GM21576 (cell line): ENCODE measurements at regions not wholly inside any gene's neighbourhood (a gene's known extent, or its start where the extent isn't known, plus 50 kb on each side); places are given as distances from the start of the nearest gene placed in this dataset.

Experiments used
- ATAC-seq: cut with Tn5 transposase; IDR thresholded peaks from one replicate; pipeline ENCODE4 v1.9.1; 2021; ENCODE audit warnings: mild to moderate bottlenecking, moderate library complexity; ENCODE audit not compliant: unreplicated experiment

- ATAC-seq: no peak
Measured at GRCh38 chr6:44603044-44603686, 215.7 kb downstream of the CDC5L start.

- no peak for ATAC-seq
Measured at GRCh38 chr6:44606504-44606903, 219.0 kb downstream of the CDC5L start.

- no peak for ATAC-seq
Measured at GRCh38 chr6:44606976-44607375, 219.5 kb downstream of the CDC5L start.

- ATAC-seq: no peak
Measured at GRCh38 chr6:44608175-44608574, 220.7 kb downstream of the CDC5L start.

GRCh38 chr6:44609051-44609612, 221.6 kb downstream of the CDC5L start:
- ATAC-seq: no peak

GRCh38 chr6:44614396-44614795, 226.9 kb downstream of the CDC5L start:
- ATAC-seq: no peak

- no peak for ATAC-seq
Measured at GRCh38 chr6:44615621-44616020, 228.1 kb downstream of the CDC5L start.

GRCh38 chr6:44617416-44617815, 229.9 kb downstream of the CDC5L start:
- no peak for ATAC-seq

GRCh38 chr6:44618371-44618770, 230.9 kb downstream of the CDC5L start:
- ATAC-seq: no peak

GRCh38 chr6:44620922-44621321, 233.4 kb downstream of the CDC5L start:
- no peak for ATAC-seq

GRCh38 chr6:44621846-44622245, 234.3 kb downstream of the CDC5L start:
- ATAC-seq: no peak

GRCh38 chr6:44622555-44622954, 235.0 kb downstream of the CDC5L start:
- no peak for ATAC-seq

GRCh38 chr6:44622956-44623355, 235.4 kb downstream of the CDC5L start:
- ATAC-seq: no peak

- no peak for ATAC-seq
Measured at GRCh38 chr6:44624226-44624625, 236.7 kb downstream of the CDC5L start.

GRCh38 chr6:44624936-44625573, 237.5 kb downstream of the CDC5L start:
- ATAC-seq: no peak

- ATAC-seq: no peak
Measured at GRCh38 chr6:44625996-44626395, 238.5 kb downstream of the CDC5L start.

GRCh38 chr6:44626616-44627015, 239.1 kb downstream of the CDC5L start:
- ATAC-seq: no peak

GRCh38 chr6:44627091-44627882, 239.8 kb downstream of the CDC5L start:
- no peak for ATAC-seq

GRCh38 chr6:44627883-44628271, 240.4 kb downstream of the CDC5L start:
- no peak for ATAC-seq

- no peak for ATAC-seq
Measured at GRCh38 chr6:44628347-44628746, 240.8 kb downstream of the CDC5L start.

GRCh38 chr6:44629636-44630035, 242.1 kb downstream of the CDC5L start:
- no peak for ATAC-seq
